ENCODE measurements at regions not wholly inside any gene's neighbourhood (a gene's known extent, or its start where the extent isn't known, plus 50 kb on each side); places are given as distances from the start of the nearest gene placed in this dataset.

DNA sequence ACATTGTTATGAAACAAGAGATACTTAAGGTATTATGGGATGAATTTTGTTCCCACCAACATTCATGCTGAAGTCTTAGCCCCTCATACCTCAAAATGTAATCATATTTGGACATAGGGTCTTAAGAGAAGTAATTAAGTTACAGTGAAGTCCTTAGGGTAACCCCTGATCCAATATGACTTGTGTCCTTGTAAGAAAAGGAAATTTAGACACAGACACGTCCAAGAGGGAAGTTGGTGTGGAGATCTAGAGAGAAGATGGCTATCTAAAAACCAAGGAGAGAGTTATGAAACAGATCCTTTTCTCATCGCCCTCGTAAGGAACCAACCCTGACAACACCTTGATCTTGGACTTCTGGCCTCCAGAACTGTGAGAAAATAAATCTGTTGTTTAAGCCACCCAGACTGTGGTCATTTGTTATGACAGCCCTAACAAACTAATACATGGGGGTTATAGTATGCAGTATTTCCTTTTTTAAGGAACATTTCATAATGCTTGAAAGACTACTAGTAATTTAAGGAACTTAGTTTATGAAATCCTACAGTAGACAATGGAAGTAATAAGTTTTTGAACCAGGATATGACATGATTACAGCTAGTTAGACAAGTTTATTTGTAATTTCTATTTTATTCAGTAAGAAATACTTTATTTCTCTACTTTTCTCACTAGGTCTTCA lies 875.5 kb upstream of the ADGRL2 start:
- DNase-seq = no peak

DNA sequence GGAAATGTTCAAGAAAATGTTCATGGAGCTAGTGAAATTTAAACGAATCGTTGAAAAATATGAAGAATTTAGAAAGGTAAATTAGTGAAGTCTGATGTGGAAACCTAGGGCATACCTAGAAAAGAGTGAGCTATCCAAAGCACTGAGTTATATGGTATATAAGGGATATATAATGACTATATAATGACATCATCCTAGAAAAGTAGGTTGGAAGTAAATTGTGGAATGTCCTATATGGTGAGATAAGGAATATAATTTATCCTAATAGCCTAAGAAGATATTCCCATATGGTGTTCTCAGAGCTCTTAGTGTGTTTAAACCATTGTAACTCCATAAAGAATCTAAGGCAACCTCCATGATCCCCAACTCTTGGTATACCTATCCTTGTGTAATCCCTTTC lies 876.4 kb upstream of the ADGRL2 start:
- DNase-seq = no peak

DNA sequence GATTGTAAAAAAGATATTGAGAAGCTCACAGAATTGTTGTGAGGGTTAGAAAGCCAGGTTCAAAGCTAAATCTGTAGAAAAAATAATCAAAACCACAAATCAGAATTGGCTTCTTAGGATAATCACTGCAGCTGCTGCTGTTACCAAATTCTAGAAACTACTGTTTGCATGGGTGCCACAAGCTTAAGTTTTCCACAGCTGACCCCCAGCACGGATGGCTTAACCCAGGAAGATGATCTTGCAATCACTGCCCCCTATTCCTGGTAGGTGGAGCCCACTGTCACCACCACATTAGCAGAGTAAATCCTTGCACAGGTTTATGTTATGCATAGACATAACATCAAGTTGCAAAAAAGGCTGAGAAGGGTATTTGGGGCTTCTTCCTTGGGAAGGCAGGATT lies 877.8 kb upstream of the ADGRL2 start:
- no peak for DNase-seq

DNA sequence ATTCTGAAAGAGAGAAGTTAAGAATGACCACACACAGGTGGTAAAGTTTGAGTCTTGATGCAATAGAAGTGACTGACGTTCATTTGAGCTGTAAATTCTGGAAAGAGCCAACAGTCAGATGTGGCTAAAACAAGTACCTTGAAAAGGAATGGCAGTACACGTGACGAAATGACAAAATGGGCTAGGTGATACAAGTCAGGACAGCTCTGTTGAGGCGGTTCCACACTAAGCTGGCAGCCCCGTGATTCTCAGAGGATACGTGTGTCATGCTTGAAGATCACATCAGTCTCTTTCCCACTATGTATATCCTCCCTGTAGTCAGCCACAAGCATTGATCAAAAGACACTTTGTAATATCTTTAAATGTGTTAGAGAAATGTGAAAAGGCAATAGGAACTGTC lies 881.3 kb upstream of the ADGRL2 start:
- DNase-seq = no peak

DNA sequence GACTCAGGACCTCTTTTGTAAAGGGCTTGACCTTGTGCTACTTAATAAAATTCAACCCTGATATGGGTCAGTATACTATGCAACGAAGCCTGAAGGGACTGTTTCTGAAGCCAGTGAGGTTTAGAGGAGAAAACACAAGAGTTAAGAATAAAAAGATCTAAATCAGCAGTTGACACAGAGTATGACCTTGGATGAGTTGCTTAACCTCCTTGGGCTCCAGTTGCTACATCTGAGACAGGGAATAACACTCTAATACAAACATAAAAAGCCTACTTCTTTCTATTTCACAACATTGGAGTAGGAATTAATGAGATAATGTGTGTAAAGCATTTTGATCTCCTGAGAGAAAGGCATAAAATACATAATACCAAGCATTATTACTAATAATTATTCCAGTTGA lies 882.4 kb upstream of the ADGRL2 start:
- no peak for DNase-seq

DNA sequence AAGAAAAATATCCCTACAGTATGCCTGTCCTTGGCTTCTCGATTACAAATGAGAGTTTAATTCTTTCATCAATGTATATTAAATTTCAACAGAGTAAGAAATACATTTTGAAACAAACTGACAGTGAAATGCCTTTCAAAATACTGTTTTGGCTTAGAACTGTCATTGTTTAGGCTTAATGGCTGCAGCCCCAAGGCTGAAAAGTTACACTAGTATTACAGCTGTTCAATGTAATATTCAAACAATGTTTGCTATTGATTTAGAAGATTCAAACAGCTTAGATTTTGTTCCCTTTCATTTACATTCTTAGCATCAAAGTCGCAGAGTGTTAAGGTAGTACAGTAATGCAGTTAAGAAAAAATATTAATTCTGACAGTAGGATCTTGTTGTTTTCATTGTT lies 882.9 kb upstream of the ADGRL2 start:
- no peak for DNase-seq

DNA sequence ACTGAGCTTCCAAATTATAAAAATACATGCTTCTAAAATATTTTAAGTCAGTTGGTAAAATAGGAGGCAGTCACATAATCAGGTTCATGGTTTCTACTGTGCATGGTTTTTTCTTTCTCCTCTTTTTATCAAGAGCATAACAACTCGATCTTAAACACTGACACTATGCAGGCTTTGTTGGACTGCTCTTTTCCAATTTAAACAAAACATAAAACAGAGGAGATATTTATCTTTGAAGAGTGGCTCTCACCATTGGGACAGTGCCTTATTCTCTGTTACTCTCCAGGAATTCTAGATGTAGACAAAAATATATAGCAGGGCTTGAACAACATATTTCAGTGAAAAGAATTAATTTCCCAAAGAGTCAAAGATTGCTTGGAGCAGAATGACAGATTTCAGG lies 883.5 kb upstream of the ADGRL2 start:
- DNase-seq = no peak

DNA sequence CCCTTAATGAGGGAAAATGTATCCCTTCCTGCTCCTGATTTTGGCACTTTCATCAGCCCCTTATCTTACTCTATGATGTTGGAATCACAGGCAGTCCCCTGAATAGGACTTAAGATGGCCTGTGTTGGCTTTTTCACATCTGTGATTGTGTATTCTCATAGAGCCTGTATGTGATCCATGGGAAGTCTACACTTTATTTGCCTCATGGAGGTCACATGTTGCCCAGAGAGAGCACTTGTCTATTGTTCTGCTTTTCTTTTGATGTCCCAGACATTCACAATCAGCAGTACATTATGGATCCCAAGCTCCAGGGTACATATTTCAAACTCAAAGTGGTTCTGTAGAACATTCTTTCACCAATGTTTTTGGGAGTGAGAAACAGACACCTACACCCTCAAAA lies 885.2 kb upstream of the ADGRL2 start:
- DNase-seq = no peak

DNA sequence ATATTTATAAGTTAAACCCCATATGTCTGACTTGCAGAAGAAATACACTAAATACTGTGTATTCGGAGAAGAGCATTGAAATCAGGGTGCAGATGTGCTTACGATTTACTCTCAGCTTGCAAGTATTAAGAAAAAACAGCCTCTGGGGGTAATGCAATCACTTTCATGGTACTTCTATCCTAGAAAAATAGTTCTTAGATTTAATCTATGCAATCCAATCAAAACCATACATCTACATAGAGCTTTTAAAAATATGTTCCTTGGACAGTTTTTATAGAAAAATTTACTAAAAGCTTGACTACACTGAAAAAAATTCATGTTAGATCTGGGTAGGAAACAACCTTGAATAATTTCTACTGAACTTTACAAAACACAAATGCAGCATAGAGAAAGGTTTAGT lies 890.3 kb upstream of the ADGRL2 start:
- no peak for DNase-seq

DNA sequence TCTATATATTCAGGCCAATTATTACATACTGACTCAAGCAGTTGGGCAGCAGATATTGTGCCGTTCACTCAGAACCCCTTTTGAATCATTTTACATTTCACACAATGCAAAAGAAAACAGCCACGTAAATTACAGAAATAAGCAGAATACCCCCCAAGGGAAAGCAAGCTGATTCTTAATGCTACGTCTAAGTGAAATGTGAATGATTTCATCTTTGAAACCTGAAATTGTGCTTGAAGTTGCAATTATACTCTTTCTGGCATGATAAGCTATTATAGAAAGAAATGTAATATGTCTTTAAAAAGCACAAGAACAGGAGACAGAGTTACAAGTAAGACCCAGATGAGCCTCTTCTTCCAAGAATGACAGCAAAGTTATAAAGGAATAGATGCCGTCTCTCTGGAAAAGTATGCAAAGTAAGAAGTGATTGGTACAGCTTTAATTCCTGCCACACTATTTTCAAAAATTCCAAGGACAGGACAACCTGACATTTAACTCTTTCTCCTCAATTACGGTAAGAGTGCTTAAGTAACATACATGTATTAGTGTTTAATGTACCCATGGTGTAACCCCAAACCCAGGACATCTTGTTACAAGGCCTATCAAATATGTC lies 891.5 kb upstream of the ADGRL2 start:
- no peak for DNase-seq

DNA sequence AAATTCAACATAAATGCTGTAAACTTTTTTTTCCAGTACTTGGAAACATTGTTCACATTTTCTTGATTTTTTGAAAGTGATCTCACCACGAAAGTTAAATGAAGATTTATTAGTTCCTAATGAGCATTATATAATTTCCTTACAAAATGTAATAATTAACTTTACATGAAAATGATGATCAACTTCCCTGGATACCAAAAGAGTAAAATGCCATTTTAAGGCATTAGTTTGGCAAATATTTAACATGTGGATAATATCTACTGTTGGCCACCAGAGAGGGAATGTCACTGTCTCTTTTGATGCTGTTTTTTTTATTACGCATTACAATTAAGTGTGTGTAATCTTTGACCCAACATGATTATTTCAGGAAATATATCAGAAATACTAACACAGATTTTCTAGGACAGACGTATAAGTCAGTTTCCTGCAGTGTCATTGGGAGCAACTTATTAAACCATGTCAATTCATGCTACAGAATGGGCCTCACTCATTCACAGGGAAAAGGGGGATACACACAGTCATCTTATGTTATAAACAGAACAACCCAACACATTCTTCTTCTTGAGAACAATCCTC lies 903.9 kb upstream of the ADGRL2 start:
- no peak for DNase-seq

DNA sequence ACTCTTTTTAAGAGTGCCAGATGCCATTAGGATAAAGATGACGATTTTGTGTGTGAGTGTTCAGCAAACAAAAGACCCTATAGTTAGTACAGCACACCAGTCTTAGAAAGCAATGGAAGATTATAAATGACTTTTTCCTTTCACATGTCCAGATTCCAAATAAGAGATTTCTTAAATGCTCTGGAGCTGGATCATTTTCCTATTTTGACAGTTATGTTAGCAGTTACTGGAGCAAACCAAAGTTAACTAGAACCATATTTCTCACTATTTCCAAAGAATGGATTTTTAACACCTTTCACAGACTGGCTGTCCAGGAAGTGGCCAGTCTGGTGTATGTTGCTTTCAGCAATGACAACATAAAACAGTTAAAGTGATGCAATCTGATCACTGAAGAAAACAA lies 905.8 kb upstream of the ADGRL2 start:
- DNase-seq = peak; percentile 16

DNA sequence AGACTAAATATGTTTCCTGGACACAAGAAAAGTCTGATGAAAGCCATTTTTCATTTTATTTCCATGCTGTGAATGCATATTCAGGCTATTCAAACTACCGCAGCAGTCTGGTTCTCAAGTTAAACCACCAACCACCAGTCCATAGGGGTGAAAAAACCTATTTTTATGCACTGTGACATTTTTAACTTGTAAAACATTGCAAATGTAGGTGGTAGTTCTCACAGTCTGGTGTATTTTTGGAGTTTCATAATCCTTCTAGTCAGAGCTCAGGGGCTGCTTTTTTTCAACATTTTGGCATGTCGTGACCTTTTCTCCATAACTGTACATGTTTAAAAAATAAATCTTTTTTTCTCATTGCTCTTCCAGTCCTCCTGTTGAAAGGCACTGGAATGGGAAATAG lies 907.6 kb upstream of the ADGRL2 start:
- no peak for DNase-seq

DNA sequence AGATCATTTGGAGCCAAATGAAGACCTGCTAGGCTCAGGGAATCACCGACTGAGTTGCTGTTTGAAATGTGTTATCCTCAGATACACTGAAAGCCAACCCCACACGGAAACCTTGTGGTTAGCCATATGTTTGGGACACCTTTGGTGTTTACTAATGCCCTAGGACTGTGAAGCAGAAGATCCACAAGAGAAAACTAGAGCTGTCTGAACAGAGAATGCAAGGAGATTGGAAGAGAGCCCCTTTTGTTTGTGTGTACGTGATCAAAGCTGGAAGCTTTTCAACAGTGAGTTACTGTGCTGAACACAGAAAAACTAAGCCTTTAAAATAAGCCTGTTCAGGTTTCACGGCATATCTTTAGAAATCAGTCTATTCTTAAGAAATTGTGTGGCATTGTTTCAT lies 908.2 kb upstream of the ADGRL2 start:
- peak; percentile 17 for DNase-seq

DNA sequence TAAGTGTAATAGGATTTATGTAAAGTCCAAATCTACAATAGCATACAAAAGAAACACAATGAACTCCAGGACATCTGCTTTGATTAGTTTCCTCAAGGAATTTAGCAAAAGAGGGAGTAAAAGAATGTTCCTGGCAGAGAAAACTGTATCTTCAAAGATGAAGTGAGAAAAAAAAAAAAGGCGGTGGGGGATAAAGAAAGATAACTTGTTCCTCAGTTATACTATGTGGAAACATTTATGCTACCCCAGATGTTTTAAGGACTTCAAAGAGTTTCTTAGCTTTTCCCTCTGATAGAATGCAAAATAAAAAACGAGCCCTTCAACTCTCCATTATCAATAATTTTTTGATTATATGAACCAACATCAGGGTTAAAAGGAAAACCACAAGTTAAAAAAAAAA lies 908.9 kb upstream of the ADGRL2 start:
- no peak for DNase-seq

DNA sequence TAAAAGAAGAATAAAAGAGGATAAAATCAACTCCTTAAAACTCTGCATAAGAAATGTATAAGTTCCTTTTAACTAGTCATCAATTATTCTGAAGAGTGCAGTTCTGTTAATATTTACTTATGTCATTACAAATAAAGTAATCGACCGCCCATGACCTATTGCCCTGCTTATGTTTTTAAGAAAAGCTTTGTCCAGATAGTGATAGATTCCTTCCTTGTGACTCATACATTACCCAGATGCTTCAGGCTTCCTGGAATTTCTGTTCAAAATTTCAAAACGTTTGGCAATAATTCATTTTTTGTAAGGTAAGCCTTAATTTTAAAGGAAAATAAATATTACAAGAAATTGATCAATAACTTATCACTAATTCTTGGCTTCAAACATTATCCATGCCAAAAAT lies 918.2 kb upstream of the ADGRL2 start:
- no peak for DNase-seq

DNA sequence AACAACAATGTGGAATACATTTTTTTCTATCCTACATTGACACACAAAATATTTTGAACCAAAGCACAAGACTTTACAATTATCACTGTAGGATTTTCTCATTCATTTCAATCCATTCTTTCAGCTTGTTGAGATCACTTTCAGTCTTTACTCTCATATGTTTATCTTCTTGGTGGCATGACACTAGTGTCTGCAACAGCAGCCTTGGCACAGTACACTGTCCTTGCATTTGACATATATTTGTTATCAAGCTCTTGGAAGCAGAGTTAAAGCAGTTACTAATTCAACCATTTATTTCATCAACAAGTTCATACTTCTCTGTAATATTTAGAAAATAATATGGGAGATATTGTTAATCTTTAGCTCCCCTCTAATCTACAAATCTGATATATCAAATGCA lies 922.4 kb upstream of the ADGRL2 start:
- DNase-seq = no peak

DNA sequence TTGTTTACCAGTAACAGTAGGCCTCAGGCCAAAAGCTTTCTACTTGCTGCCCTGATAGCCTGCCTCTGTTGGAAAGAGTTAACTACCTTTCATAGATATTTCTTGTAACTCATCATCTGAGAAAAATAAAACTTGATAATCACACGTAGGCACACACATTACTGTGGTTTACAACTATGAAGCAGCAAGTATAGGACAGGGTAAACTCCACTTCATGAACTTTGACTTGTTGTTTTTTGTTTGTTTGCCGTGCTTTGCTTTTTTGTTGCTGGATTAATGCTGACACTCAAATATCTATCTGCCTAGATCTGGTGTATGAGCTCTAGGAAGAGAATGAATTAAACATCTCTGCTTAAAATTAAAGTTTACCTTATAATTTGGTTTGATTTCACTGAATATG lies 924.7 kb upstream of the ADGRL2 start:
- DNase-seq = no peak

DNA sequence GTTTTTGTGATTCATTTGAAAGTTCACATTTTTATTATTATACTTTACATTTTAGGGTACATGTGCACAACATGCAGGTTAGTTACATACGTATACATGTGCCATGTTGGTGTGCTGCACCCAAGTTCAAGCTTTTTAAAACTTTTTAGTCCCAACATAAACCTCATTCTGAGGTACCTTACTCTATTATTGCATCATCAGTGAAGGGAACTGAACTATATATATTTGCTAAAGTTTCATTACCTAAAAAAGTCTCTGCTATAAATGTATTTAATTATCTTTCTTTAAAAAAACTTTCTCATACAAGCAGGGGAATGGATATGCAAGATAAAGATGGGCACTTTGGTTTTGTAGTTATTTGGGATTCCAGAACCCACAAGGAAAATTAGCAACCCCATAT lies 931.4 kb upstream of the ADGRL2 start:
- DNase-seq = no peak

DNA sequence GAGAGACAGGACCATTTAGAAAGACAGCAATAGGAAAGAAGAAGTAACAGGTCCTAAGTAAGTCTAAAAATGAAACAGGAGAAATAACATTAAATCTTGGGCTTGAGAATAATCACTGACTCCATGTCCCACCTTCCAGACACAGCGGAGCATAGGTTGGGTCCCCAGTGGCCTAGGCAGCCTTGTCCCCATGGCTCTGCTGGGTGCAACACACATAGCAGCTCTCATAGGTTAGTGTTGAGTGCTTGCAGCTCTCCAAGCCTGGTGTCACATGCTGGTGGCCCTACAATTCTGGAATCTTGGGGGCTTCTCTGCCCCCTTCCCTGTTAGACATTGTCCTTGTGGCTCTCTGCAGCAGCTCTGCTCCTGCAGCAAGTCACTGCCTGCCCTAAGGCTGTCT lies 952.8 kb upstream of the ADGRL2 start:
- DNase-seq = no peak

DNA sequence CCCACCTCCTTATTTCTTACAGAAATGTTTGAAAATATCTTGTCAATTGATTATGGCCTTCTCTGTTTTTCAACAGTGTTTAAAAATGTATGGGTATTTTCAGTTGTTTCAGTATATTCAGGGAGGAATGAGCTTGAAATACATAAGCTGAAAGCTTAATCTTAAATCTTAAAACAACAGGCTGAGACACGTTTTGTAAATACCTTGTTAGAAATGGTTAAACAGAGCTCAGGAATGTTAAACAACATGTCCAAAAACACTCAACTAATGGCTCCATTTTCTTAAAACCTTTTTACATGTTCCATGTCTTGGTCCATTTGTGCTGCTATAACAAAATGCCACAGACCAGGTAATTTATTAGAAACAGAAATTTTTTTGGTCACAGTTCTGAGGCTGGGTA lies 953.8 kb upstream of the ADGRL2 start:
- DNase-seq = no peak

DNA sequence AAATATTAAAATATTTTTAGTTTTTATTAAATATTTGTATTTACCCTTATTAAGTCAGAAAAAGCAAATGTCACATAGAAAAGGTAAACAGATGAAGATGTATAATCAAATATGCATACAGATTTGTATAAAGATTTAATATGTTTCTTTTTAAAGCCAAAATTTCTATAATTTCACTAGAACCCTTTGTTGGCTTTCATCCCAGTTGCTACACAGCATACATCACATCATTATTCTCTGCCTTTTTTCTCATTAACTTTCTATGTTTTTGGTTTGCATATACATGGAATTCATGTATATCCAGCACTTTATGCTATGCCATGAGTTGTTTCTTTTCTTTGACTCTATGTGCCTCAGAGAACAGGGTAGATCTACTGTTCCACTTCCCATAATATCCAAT lies 957.9 kb upstream of the ADGRL2 start:
- DNase-seq = no peak

DNA sequence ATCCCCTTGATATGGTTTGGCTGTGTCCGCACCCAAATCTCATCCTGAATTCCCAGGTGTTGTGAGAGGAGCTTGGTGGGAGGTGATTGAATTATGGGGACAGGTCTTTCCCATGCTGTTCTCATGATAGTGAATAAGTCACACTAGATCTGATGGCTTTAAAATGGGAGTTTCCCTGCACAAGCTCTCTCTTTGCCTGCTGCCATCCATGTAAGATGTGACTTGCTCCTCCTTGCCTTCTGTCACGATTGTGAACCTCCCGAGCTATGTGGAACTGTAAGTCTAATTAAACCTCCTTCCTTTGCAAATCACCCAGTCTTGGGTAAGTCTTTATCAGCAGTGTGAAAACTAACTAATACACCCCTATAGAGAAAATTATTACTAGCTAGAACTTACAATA lies 959.5 kb upstream of the ADGRL2 start:
- DNase-seq = no peak

DNA sequence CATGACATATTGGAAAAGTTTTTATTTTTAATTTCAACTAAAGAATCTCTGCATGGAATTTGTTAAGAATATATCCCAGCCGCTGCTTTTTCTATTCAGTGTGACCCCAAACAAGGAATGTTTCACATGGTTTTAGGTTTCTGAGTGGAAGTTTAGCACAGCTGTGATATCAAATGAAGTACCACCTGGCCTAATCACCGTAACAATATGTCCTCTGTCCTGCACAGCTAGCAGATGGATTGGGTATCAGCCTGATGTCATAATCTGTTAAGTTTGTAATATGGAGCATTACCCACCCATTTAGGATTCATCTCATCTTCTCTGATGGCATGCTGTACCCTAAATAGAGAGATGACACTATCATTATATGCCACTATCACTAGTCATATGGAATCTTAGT lies 963.7 kb upstream of the ADGRL2 start:
- no peak for DNase-seq

DNA sequence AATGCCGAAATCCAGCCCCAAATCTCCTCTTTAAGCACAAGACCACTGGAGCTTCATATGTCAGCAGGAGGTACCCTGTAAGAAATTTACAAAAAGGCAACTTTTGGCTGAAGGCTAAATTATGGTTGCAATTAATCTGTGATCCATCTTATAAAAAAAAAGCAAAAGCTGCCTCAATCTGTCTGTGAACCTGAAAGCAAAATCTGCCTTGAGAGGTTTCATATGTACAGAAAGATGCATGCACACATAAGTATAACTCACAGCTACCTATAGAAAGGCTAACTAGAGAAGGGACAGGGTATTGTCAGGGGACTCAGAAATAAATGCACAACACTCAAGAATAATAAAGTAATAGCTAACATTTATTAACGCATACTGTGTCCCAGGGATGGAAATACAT lies 964.2 kb upstream of the ADGRL2 start:
- no peak for DNase-seq

All from NK-92 treated with Interleukin-12 subunit alpha and Interleukin-12 subunit beta, amount 100 ng/mL, for 24 hours (cell line).